Osteoblast (primary cell): ENCODE measurements at regions not wholly inside any gene's neighbourhood (a gene's known extent, or its start where the extent isn't known, plus 50 kb on each side); places are given as distances from the start of the nearest gene placed in this dataset.

ENCODE experiments used
- DNase-seq: peaks from one replicate; pipeline ENCODE4 v3.0.0; 2011; ENCODE audit warnings: low spot score, mixed read lengths; ENCODE audit not compliant: insufficient read length; ENCODE audit errors: missing footprints
- H2AFZ ChIP-seq: 2 replicates; pipeline ENCODE4 v1.6.0; 2011; ENCODE audit warnings: mild to moderate bottlenecking, low read length
- H3K27ac ChIP-seq: 2 replicates; pipeline ENCODE4 v1.5.1; 2011; ENCODE audit warnings: mild to moderate bottlenecking, low read depth, low read length, moderate library complexity
- H3K27me3 ChIP-seq: 2 replicates; pipeline ENCODE4 v1.6.0; 2012; ENCODE audit warnings: mild to moderate bottlenecking, control low read depth, inconsistent platforms, low read length, moderate library complexity; ENCODE audit not compliant: insufficient read depth
- H3K36me3 ChIP-seq: 2 replicates; pipeline ENCODE4 v1.5.1; 2011; ENCODE audit warnings: mild to moderate bottlenecking, low read length, control low read depth, moderate library complexity; ENCODE audit not compliant: insufficient read depth
- H3K4me1 ChIP-seq: 2 replicates; pipeline ENCODE4 v1.5.1; 2011; ENCODE audit warnings: mild to moderate bottlenecking, low read length, control low read depth, moderate library complexity; ENCODE audit not compliant: insufficient read depth
- H3K4me2 ChIP-seq: 2 replicates; pipeline ENCODE4 v1.6.0; 2011; ENCODE audit warnings: mild to moderate bottlenecking, low read length; ENCODE audit not compliant: insufficient read depth
- H3K4me3 ChIP-seq: fragments of 200-600 bp; sonication (generic); 3 replicates; pipeline ENCODE4 v1.5.1; 2012; ENCODE audit warnings: mild to moderate bottlenecking, low read length, inconsistent platforms; ENCODE audit not compliant: insufficient read depth
- H3K79me2 ChIP-seq: 2 replicates; pipeline ENCODE4 v1.6.0; 2012; ENCODE audit warnings: mild to moderate bottlenecking, low read length, control low read depth, inconsistent platforms; ENCODE audit not compliant: insufficient read depth
- H3K9me3 ChIP-seq: 2 replicates; pipeline ENCODE4 v1.5.1; 2011; ENCODE audit warnings: low read depth, low read length, control low read depth
- H4K20me1 ChIP-seq: 2 replicates; pipeline ENCODE4 v1.6.0; 2012; ENCODE audit warnings: mild to moderate bottlenecking, low read length, control low read depth; ENCODE audit not compliant: insufficient read depth
- TF ChIP-seq, protein P1 (sequence below): IDR thresholded peaks from 2 replicates; pipeline ENCODE4 v1.5.1; 2011; ENCODE audit warnings: mild to moderate bottlenecking, low read depth, low read length, moderate library complexity; ENCODE audit errors: extremely low read depth

DNA sequence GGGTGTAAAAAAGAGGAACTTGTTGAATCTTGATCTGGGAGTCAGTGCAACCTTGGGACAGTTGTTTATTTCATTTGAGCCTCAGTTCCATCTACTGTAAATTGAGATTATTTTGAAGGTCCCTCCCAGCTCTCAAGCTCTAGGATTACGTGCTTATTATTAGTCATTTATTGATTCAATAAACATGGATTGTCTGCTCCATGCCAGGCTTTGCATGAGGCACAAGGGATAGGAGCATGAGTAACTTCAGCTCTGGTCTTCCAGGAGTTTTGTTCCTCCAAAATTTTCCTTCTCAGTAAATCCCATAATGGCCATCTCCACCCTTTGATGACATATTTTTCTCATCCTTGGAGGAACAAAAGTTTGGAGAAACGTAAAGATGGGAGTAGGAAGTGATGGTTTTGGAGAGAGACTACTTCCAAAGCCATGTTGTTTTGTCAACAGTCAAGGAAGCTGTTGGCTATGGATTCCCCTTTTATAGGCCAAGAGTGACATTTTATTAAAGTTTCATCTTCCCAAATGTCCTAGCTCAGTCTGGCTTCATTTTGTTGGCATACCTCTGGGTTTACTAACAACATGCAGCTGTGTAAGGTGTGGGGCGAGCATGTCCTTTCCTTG lies 244.6 kb downstream of the DMRT2 start:
- no peak overlapping the region for H3K4me2 ChIP-seq
- H3K36me3 ChIP-seq, result no peaks in the 10 kb centered on the region
- no peak overlapping the region for H2AFZ ChIP-seq
- no peak overlapping the region for H3K4me3 ChIP-seq
- peaks cover 2% of the 10 kb centered on the region for H3K9me3 ChIP-seq
- DNase-seq, result no peak
- no peaks in the 10 kb centered on the region for H3K4me1 ChIP-seq
- TF ChIP-seq, protein P1, sequence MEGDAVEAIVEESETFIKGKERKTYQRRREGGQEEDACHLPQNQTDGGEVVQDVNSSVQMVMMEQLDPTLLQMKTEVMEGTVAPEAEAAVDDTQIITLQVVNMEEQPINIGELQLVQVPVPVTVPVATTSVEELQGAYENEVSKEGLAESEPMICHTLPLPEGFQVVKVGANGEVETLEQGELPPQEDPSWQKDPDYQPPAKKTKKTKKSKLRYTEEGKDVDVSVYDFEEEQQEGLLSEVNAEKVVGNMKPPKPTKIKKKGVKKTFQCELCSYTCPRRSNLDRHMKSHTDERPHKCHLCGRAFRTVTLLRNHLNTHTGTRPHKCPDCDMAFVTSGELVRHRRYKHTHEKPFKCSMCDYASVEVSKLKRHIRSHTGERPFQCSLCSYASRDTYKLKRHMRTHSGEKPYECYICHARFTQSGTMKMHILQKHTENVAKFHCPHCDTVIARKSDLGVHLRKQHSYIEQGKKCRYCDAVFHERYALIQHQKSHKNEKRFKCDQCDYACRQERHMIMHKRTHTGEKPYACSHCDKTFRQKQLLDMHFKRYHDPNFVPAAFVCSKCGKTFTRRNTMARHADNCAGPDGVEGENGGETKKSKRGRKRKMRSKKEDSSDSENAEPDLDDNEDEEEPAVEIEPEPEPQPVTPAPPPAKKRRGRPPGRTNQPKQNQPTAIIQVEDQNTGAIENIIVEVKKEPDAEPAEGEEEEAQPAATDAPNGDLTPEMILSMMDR, result no peak
- H3K27ac ChIP-seq, result no peak overlapping the region
- H3K79me2 ChIP-seq, result no peaks in the 10 kb centered on the region
- no peaks in the 10 kb centered on the region for H4K20me1 ChIP-seq
- H3K27me3 ChIP-seq, result no peaks in the 10 kb centered on the region

DNA sequence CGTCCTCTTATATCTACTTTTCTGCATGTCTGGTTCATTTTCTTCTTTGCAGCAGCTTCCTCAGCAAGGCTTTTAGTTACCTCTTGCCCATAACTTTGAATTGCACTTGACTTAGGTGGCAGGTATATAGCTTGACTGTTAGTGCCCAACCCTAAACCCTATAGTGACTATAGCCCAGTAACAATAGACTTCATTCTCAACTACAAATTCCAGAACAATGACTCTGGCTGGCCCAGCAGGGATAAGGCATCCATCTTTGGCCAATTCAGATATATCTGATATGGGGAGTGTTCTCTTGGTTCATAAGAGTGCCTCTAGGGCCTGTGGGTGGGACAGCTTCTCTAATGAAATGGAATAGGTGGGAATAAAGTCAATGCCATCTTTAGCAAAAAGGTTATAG lies 246.2 kb downstream of the DMRT2 start:
- Histone ChIP-seq H3K9me3 (peaks cover 2% of the 10 kb centered on the region), H4K20me1 (no peaks in the 10 kb centered on the region), H3K4me2 (no peak overlapping the region), H3K4me1 (no peaks in the 10 kb centered on the region), H3K36me3 (no peaks in the 10 kb centered on the region), H2AFZ (no peak overlapping the region), H3K27ac (no peak overlapping the region), H3K27me3 (no peaks in the 10 kb centered on the region), H3K79me2 (no peaks in the 10 kb centered on the region), H3K4me3 (no peak overlapping the region)
- TF ChIP-seq, protein P1, result no peak
- no peak for DNase-seq

DNA sequence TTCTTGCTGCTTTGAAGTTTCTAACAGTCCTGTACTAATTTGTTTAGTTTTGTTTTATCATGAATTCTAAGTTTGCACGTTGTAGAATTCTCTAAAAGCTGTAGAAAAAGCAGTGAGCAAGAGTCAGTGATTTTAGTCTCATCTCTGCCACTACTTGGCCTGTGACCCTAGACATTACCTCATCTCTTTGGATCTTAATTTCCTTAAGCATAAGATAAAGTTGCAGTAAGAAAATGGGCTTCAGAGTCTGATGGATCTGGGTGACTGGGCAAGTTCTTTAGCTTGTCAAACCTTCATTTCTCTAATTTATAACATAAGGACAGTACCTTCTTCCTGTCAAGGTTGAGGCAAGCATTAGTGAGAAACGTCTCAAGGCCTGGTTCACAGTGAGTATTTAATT lies 247.9 kb downstream of the DMRT2 start:
- DNase-seq, result no peak
- no peaks in the 10 kb centered on the region for H3K27me3 ChIP-seq
- no peaks in the 10 kb centered on the region for H3K79me2 ChIP-seq
- H4K20me1 ChIP-seq, result no peaks in the 10 kb centered on the region
- no peaks in the 10 kb centered on the region for H3K36me3 ChIP-seq
- H3K4me1 ChIP-seq, result no peaks in the 10 kb centered on the region
- H3K9me3 ChIP-seq, result peaks cover 4% of the 10 kb centered on the region
- H2AFZ ChIP-seq, result no peak overlapping the region
- H3K4me2 ChIP-seq, result no peak overlapping the region
- TF ChIP-seq, protein P1, result no peak
- no peak overlapping the region for H3K27ac ChIP-seq
- H3K4me3 ChIP-seq, result no peak overlapping the region

DNA sequence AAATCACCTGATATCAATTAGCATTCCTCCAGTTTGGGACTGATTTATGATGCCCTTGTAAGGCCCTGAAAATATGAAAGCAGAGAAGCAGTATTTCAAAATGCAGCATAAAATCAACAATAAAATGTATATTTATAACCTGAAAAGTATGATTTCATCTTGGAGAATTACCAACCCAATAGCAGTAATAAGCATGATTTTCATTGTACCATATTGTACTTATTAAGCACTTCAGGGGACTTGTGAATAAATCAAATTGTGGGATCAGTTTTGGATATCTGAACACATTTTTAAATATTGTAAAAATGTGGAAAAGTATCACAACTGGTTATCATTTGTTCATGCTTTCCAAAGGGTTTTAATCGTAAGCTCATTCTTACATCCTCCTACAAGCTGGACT lies 250.8 kb downstream of the DMRT2 start:
- Histone ChIP-seq H4K20me1 (no peaks in the 10 kb centered on the region), H3K4me2 (no peak overlapping the region), H3K4me3 (no peak overlapping the region), H3K79me2 (no peaks in the 10 kb centered on the region), H3K36me3 (no peaks in the 10 kb centered on the region), H2AFZ (no peak overlapping the region), H3K9me3 (peaks cover 2% of the 10 kb centered on the region), H3K27me3 (no peaks in the 10 kb centered on the region), H3K4me1 (no peaks in the 10 kb centered on the region), H3K27ac (no peak overlapping the region)
- DNase-seq, result no peak
- TF ChIP-seq, protein P1, result no peak
